Immature natural killer cell (primary cell): ENCODE measurements at regions not wholly inside any gene's neighbourhood (a gene's known extent, or its start where the extent isn't known, plus 50 kb on each side); places are given as distances from the start of the nearest gene placed in this dataset.

Source experiments
- DNase-seq, 3 donors: peaks; one replicate each; pipeline ENCODE4 v3.0.0; 2022; ENCODE audit warnings: mixed read lengths in 1 of 3
- H3K27ac Mint-ChIP-seq, 6 donors: one replicate each; pipeline ENCODE4 v1.8.0; 2020; ENCODE audit warnings: mixed read lengths in 6 of 6, mild to moderate bottlenecking in 5 of 6, inconsistent platforms in 4 of 6, moderate library complexity in 3 of 6
- H3K27me3 Mint-ChIP-seq, 3 donors: one replicate each; pipeline ENCODE4 v1.8.0; 2020 to 2021; ENCODE audit warnings: low read depth in 3 of 3, mild to moderate bottlenecking in 3 of 3, mixed read lengths in 3 of 3, moderate library complexity in 3 of 3, inconsistent platforms in 1 of 3
- H3K36me3 Mint-ChIP-seq, 3 donors: one replicate each; pipeline ENCODE4 v1.8.0; 2020; ENCODE audit warnings: mixed read lengths in 3 of 3, inconsistent platforms in 2 of 3, mild to moderate bottlenecking in 2 of 3
- H3K4me1 Mint-ChIP-seq, 2 donors: one replicate each; pipeline ENCODE4 v1.8.0; 2020; ENCODE audit warnings: inconsistent platforms in 2 of 2, mild to moderate bottlenecking in 2 of 2, mixed read lengths in 2 of 2, moderate library complexity in 1 of 2
- H3K4me3 Mint-ChIP-seq, 5 donors: one replicate each; pipeline ENCODE4 v1.8.0; 2020; ENCODE audit warnings: mild to moderate bottlenecking in 5 of 5, mixed read lengths in 5 of 5, inconsistent platforms in 3 of 5, moderate library complexity in 3 of 5
- H3K9me3 Mint-ChIP-seq, 6 donors: one replicate each; pipeline ENCODE4 v1.8.0; 2020; ENCODE audit warnings: mild to moderate bottlenecking in 6 of 6, mixed read lengths in 6 of 6, inconsistent platforms in 4 of 6, moderate library complexity in 3 of 6

DNA sequence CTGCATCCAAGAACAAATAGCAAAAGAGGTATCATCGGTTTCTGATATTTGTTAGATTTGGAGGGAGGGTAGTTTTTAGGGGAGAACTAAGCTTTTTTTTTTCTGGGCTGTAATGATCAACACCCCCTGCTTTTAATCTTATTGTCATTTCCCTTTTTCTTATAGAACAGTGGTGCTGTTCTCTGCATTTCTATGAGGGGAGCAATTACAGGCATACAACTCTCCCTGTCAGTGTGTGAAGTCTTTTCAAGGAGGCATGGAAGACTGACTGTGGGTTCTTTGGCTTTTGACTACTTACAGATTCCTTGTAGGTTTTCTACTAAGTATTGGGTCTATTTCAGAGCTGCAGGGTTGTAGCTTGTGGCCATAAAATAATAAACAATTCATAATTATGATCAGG, 632.3 kb downstream of the TFAP2B start:
- no peak for DNase-seq
- Mint-ChIP-seq H3K36me3 (peaks cover 0 to 4% (median 0%) of the 10 kb centered on the region in 3 donors), H3K4me1 (no peaks in the 10 kb centered on the region), H3K9me3 (peaks cover 0 to 34% (median 4%) of the 10 kb centered on the region in 6 donors), H3K4me3 (no peak overlapping the region), H3K27me3 (no peaks in the 10 kb centered on the region), H3K27ac (no peak overlapping the region)

DNA sequence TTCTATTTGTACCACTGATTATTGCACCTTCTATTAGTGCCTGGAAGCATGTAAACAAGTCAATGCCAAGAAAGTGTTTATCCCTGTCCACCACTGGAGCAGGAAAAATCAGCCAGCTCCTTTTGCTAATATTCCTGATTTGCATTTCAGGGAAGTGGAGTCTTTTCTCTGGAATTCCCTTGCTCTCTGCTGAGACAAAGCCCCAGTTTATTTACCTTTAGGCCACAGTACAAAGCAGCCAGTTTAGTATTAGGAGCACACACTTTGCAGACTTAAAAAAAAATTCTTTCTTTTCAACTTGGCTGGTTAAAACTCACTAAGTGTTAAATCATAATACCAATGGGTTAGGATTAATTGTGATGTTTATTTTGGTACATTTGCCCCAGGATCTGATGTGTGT, 631.1 kb downstream of the PKHD1 start:
- Mint-ChIP-seq H3K4me3 (no peak overlapping the region), H3K27me3 (no peaks in the 10 kb centered on the region), H3K27ac (no peak overlapping the region), H3K4me1 (no peaks in the 10 kb centered on the region), H3K9me3 (peaks cover 0 to 30% (median 5%) of the 10 kb centered on the region in 6 donors), H3K36me3 (no peaks in the 10 kb centered on the region)
- DNase-seq: no peak

DNA sequence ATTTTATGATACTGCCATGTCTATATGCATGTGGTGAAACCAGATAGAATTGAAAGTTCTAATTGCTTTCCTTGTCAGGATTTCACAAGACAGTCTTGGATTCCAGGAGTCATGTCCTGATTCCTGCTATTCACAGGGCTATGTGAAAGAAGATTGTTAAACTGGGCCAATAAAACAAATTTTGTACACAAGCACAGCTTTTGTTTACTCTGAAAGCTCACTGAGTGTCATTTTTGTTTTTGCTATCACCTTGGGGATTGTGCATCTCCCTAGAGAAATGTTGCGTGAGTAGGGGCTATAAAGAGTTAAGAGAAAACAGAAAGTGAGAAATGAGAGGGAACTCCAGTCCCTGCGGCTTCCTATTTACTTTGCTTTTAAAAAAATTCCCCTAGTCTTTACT, 627.5 kb downstream of the PKHD1 start:
- no peaks in the 10 kb centered on the region for H3K4me1 Mint-ChIP-seq
- no peak overlapping the region for H3K4me3 Mint-ChIP-seq
- H3K27ac Mint-ChIP-seq: no peak overlapping the region
- peaks cover 4 to 19% (median 9%) of the 10 kb centered on the region in 6 donors for H3K9me3 Mint-ChIP-seq
- no peaks in the 10 kb centered on the region for H3K27me3 Mint-ChIP-seq
- no peak for DNase-seq
- H3K36me3 Mint-ChIP-seq: no peaks in the 10 kb centered on the region

DNA sequence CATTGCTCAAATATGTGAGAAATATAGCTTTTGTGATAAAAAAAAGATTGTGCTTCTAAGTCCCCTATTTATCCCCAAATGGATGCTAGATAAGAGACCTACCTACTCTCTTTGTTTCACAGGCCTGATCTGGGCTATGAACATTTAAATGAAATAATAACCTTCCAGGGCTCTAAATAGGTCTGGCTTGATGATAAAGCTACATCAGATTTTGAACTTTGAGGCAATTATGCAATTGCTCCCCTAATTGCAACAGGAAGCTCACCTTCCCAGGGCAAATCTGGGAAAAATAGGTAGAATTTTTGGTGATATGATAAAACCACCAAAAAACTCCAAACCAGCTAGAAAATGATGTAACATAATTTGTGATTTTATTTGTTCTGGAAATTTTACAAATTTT, 624.5 kb downstream of the PKHD1 start:
- DNase-seq: no peak
- Mint-ChIP-seq H3K9me3 (peaks cover 1 to 20% (median 9%) of the 10 kb centered on the region in 6 donors), H3K36me3 (no peaks in the 10 kb centered on the region)

DNA sequence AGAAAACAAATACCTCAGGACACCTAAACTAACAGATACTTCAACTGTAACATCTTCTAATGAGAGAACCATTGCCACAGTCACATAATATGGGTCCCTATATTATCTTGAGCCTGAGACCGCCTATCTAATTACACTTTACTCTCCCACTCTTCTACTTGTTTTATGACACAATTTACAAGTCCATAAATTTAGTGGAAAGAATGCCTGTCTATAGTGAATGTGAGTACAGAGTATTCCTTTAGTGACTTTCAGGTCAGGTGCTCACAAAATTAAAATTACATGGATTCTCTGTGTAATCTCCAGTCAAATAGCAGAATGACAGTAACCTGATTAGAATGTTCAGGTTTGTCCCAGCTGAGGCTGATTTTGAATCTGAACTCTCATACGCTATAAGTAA, 624.1 kb downstream of the PKHD1 start:
- H3K4me3 Mint-ChIP-seq: no peak overlapping the region
- no peaks in the 10 kb centered on the region for H3K36me3 Mint-ChIP-seq
- no peak for DNase-seq
- H3K27me3 Mint-ChIP-seq: no peaks in the 10 kb centered on the region
- H3K27ac Mint-ChIP-seq: no peak overlapping the region
- no peaks in the 10 kb centered on the region for H3K4me1 Mint-ChIP-seq
- H3K9me3 Mint-ChIP-seq: peaks cover 1 to 20% (median 9%) of the 10 kb centered on the region in 6 donors

More for the DNA sequence above, 624.5 kb downstream of the PKHD1 start:
- Mint-ChIP-seq H3K27ac (no peak overlapping the region), H3K27me3 (no peaks in the 10 kb centered on the region), H3K4me3 (no peak overlapping the region), H3K4me1 (no peaks in the 10 kb centered on the region)

DNA sequence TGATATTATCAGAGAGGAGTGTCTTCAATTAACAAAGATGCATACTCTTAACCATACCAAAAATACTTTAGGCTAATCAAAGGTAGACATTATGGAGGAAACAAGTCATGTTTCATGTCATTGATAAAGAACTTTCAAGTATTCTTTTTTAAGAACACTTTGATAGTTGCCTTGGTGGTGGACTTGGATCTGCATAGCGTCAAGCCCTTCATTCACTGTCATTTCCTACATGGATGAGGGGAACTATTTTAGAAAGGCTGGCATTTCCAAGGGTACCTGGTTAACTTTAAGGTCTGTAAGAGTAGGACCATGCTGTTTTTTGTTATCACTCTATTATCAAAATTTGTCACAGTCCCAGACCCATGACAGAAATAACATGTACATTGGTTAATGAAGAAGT, 622.5 kb downstream of the PKHD1 start:
- Mint-ChIP-seq H3K9me3 (peaks cover 0 to 27% (median 11%) of the 10 kb centered on the region in 6 donors), H3K27ac (no peak overlapping the region), H3K27me3 (no peaks in the 10 kb centered on the region), H3K4me3 (no peak overlapping the region), H3K4me1 (no peaks in the 10 kb centered on the region), H3K36me3 (no peaks in the 10 kb centered on the region)
- no peak for DNase-seq

DNA sequence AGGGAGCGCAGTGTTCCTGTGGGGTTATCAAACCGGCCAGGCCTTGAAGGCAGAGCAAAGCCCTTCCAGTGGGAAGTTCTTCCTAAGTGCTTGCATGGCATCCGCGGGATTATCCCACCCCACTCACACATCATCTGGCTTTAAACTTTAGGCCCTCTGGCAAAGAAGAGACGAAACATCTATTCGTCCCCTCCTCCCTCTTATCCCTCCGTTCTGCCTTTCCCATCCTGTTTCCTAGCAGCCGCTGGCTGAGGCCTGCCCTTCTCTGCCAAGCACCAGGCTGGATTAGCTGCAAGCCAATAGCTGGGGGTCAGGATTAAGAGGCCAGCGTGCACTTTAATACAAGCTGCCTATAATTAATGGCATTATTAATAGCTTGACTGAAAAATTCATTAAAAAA, 621.0 kb downstream of the PKHD1 start:
- no peak for DNase-seq
- H3K9me3 Mint-ChIP-seq: peaks cover 2 to 18% (median 9%) of the 10 kb centered on the region in 6 donors
- no peak overlapping the region for H3K27ac Mint-ChIP-seq
- H3K4me3 Mint-ChIP-seq: no peak overlapping the region
- no peaks in the 10 kb centered on the region for H3K36me3 Mint-ChIP-seq
- peaks cover 0 to 2% (median 0%) of the 10 kb centered on the region in 3 donors for H3K27me3 Mint-ChIP-seq
- H3K4me1 Mint-ChIP-seq: no peaks in the 10 kb centered on the region

DNA sequence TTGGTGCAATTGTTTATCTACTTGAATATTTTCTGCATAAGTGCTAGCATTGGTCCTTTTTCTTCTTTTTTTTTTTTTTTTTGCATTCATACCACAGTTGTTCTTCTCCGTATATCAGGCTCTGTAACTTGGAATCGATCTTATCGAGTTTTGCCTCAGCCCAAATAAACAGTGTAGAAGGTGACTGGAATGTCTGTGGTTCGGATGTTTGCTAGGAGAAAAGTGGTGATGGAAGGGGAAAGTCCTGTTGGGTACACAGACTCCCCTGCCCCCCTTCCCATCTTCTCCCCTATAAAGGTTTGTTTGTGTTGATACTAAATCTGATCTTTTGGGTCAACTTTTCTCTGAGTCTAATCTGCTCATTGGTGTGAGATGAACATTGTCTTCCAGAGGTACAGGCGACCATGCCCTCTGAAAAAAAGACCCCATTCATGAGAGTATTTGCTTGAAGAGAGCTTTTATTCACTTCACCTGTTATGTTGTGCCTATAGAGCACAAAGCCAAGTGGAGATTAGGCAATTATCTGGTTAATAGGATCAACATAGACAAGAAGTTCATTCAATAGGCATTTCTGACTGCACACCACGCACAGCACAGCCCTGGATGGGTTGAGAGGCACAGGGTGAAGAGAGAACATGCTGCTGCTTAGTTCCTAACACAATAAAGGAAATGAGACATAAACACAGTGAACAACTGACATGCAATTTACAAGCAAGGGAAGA, 620.0 kb downstream of the PKHD1 start:
- no peak for DNase-seq
- H3K4me3 Mint-ChIP-seq: no peak overlapping the region
- H3K4me1 Mint-ChIP-seq: no peaks in the 10 kb centered on the region
- H3K36me3 Mint-ChIP-seq: no peaks in the 10 kb centered on the region
- H3K9me3 Mint-ChIP-seq: peaks cover 2 to 18% (median 8%) of the 10 kb centered on the region in 6 donors
- H3K27me3 Mint-ChIP-seq: peaks cover 0 to 2% (median 0%) of the 10 kb centered on the region in 3 donors
- no peak overlapping the region for H3K27ac Mint-ChIP-seq

DNA sequence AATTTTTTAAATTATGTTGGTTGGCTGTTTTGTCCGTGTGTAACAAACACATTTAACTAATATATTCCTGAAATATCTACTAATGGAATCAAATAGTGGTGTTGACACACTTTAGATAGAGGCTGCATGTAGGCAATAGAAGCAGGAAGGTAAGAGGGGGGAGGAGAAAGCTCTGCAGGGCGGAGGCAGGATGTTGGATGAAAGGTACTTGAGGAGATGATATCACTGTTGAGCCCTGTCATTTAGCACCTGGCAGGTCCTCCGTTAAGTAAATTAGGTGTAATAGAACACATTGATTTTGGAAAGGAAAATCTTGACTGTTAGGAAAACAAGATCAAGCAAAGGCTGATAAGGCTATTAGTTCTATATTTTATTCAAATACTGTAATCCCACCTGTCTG, 618.7 kb downstream of the PKHD1 start:
- no peaks in the 10 kb centered on the region for H3K4me1 Mint-ChIP-seq
- H3K4me3 Mint-ChIP-seq: no peak overlapping the region
- H3K9me3 Mint-ChIP-seq: peaks cover 2 to 18% (median 6%) of the 10 kb centered on the region in 6 donors
- peaks cover 0 to 5% (median 1%) of the 10 kb centered on the region in 3 donors for H3K27me3 Mint-ChIP-seq
- no peaks in the 10 kb centered on the region for H3K36me3 Mint-ChIP-seq
- DNase-seq: no peak
- no peak overlapping the region for H3K27ac Mint-ChIP-seq

DNA sequence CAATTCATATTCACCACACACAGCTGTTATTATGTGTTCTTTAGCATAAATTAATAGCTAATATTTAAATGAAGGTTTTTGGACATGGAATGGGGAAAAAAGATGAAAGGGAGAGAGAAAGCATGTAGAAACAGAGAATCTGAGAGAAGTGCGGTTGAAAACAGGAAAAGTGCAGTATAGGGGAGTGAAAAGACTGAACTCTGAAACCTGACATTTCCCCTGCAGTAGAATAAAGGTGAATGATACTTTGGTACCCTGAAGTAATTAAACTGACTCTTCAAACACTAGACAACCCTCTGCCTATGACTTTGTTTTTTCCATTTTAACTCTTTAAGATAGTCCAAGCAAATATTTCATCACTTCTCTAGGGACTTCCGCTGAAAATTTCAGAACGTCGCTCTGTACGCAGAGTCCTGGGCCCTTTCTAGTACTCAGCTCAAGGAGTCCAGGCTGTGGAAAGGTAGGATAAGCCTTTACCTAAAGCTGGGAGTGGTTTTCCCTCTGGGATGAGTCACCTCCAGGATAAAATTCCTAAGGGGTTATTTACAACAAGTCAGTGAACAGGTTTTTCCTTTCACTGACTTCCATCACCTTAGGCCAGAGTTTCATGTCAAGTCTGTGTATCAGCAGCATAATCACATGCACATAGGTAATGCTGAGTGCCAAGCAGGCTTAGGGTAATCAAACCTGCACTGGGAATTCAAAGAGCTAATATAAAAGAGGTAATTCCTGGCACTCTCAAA, 614.5 kb downstream of the PKHD1 start:
- no peak overlapping the region for H3K27ac Mint-ChIP-seq
- peaks cover 0 to 7% (median 1%) of the 10 kb centered on the region in 3 donors for H3K27me3 Mint-ChIP-seq
- no peaks in the 10 kb centered on the region for H3K4me1 Mint-ChIP-seq
- no peak for DNase-seq
- H3K9me3 Mint-ChIP-seq: peaks cover 2 to 16% (median 7%) of the 10 kb centered on the region in 6 donors
- no peak overlapping the region for H3K4me3 Mint-ChIP-seq
- H3K36me3 Mint-ChIP-seq: no peaks in the 10 kb centered on the region

DNA sequence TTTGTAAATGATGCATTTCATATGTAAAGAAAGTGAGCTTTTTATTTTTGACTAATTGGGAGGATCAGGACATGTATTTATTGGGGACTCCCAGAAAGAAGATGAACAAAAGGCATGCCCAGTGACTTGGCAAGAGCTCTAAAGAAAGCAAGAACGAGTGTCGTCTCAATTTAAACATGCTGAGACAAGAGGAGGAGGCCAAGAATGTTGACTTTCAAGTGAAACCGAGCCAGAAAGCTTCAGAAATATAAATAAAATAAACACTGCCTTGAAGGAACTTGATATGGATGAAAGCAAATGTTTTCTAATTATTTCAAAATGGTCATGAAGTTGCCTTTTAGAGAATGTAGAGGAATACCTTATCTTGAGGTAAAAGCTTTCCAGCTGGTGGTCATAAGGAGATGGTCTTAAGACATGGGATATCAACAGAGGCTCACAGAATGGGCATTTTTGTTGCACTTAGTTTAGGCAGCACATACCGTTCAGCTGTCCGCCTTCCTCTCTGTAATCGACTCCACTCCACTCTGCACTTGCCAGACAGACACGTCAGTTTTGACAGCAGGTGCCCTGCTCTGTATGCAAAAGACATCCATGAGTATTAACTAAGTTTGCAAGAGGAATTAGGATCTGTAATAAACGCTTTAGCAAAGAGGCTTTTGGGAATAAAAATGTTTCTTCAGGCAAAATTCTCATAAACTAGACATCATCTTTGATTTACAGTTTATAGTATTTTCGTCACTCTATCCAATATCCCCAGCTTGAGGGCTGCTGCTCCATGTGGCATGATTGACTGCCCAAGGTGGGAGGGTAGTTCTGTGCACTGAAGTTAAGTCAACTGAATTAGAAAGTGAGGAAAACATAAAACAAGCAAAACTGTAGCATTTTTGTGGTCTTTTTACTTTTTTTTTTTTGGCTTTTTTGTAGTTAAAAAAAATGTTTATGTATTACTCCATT, 613.1 kb downstream of the PKHD1 start:
- no peak for DNase-seq
- H3K27me3 Mint-ChIP-seq: peaks cover 0 to 7% (median 1%) of the 10 kb centered on the region in 3 donors
- no peak overlapping the region for H3K27ac Mint-ChIP-seq
- no peaks in the 10 kb centered on the region for H3K36me3 Mint-ChIP-seq
- H3K4me1 Mint-ChIP-seq: no peaks in the 10 kb centered on the region
- no peak overlapping the region for H3K4me3 Mint-ChIP-seq
- H3K9me3 Mint-ChIP-seq: peaks cover 2 to 25% (median 10%) of the 10 kb centered on the region in 6 donors

DNA sequence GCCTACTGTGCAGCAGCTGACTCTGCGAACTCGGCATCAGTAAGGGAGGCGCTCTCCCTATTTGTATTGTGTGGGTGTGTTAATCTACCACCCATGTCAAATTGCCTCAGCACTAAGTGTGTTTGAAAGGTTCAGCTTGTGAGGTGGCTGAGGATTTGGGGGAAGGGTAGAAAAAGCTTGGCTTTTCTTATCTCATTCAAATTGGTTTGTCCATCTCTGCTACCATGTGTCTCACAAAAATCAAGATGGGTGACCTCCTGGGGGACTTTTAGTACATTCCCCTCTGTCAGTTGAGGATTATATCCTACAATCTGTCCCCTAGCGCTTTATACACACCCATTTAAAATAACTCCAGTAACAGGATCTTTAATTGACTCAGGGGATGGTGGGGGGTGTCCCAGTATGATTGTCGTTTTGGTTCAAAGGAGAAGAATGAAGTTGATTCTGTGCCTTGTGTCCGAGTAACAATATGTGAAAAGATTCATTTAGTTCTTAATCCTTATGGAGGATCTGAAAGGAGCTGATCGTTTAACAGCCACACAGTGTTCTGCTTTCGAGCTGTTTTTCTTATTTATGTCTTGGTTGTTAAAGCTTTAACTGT, 609.6 kb downstream of the PKHD1 start:
- no peaks in the 10 kb centered on the region for H3K36me3 Mint-ChIP-seq
- no peak overlapping the region for H3K27ac Mint-ChIP-seq

DNA sequence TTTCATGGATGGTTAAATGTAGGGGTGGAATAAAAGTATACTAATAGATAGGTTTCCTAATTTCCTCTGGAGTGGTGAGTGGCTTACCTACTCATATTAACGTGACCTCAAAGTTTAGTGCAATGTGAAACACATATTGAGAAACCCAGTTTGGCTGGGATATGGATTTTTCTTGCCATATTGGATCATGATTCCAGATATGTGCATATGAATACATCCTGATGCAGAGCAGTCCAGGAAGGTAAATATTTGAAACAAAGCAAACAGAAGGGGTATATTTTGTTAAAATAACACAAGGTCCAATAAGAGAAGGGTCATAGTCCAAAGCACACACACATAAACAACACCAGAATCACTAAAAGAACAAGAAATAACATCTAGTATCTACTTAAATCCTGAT, 608.1 kb downstream of the PKHD1 start:
- peaks cover 0 to 2% (median 0%) of the 10 kb centered on the region in 3 donors for H3K27me3 Mint-ChIP-seq
- no peak for DNase-seq
- no peak overlapping the region for H3K27ac Mint-ChIP-seq
- no peaks in the 10 kb centered on the region for H3K36me3 Mint-ChIP-seq
- H3K4me3 Mint-ChIP-seq: no peak overlapping the region
- H3K4me1 Mint-ChIP-seq: no peaks in the 10 kb centered on the region
- H3K9me3 Mint-ChIP-seq: peaks cover 7 to 29% (median 10%) of the 10 kb centered on the region in 6 donors

More for the DNA sequence above, 609.6 kb downstream of the PKHD1 start:
- peaks cover 0 to 23% (median 11%) of the 10 kb centered on the region in 6 donors for H3K9me3 Mint-ChIP-seq
- no peaks in the 10 kb centered on the region for H3K4me1 Mint-ChIP-seq
- no peak overlapping the region for H3K4me3 Mint-ChIP-seq
- no peak for DNase-seq
- H3K27me3 Mint-ChIP-seq: peaks cover 0 to 2% (median 1%) of the 10 kb centered on the region in 3 donors
